Heart right ventricle (tissue), 16 donors: ENCODE measurements at regions not wholly inside any gene's neighbourhood (a gene's known extent, or its start where the extent isn't known, plus 50 kb on each side); places are given as distances from the start of the nearest gene placed in this dataset.

ENCODE experiments used
- ATAC-seq, 8 donors: fragments of 200-7000 bp; cut with Tn5 transposase; one replicate each; pipeline ENCODE4 v1.9.1; 2020; ENCODE audit warnings: mild to moderate bottlenecking in 8 of 8, moderate library complexity in 8 of 8, moderate number of reproducible peaks in 1 of 8
- DNase-seq, 2 donors: peaks; one replicate each; pipeline ENCODE4 v3.0.0-alpha.2; 2020
- H3K27ac ChIP-seq, 10 donors: fragments of 200-600 bp; sonication (generic) in 2 of 10; one replicate each; pipeline versions ENCODE4 v1.5.0 to v1.8.0; 2020 to 2022; ENCODE audit warnings: mild to moderate bottlenecking in 3 of 10
- H3K27me3 ChIP-seq, 7 donors: fragments of 200-600 bp; one replicate each; pipeline ENCODE4 v1.8.0; 2021 to 2022; ENCODE audit warnings: mild to moderate bottlenecking in 2 of 7
- H3K36me3 ChIP-seq, 9 donors: fragments of 200-600 bp; sonication (generic) in 1 of 9; one replicate each; pipeline versions ENCODE4 v1.5.0 to v1.8.0; 2020 to 2022; ENCODE audit warnings: mild to moderate bottlenecking in 2 of 9
- H3K4me1 ChIP-seq, 9 donors: fragments of 200-600 bp; sonication (generic) in 1 of 9; one replicate each; pipeline versions ENCODE4 v1.5.0 to v1.8.0; 2020 to 2022; ENCODE audit warnings: mild to moderate bottlenecking in 4 of 9
- H3K4me3 ChIP-seq, 10 donors: fragments of 200-600 bp; sonication (generic) in 2 of 10; one replicate each; pipeline versions ENCODE4 v1.5.0 to v1.8.0; 2020 to 2022; ENCODE audit warnings: mild to moderate bottlenecking in 7 of 10, moderate library complexity in 2 of 10
- H3K9me3 ChIP-seq, 11 donors: fragments of 200-600 bp in 10 of 11; sonication (generic) in 2 of 11; one replicate each; pipeline versions ENCODE4 v1.5.0 to v1.8.0; 2013 to 2022; ENCODE audit warnings: mild to moderate bottlenecking in 2 of 11, control low read depth in 1 of 11, moderate library complexity in 1 of 11
- CTCF ChIP-seq, 9 donors: fragments of 200-600 bp; sonication (generic) in 2 of 9; IDR thresholded peaks; one replicate each; pipeline versions ENCODE4 v1.5.0 to v1.8.0; 2021 to 2022; ENCODE audit warnings: antibody characterized with exemption in 9 of 9, mild to moderate bottlenecking in 5 of 9, moderate library complexity in 1 of 9
- WGBS, 2 donors: extraction: QIAGEN DNeasy Blood & Tissue Kit; methylation state at CpG; one replicate each; pipeline ENCODE4 v1.1.7; 2013; ENCODE audit warnings: inconsistent platforms in 1 of 2; 5-methylcytosine and 5-hydroxymethylcytosine counted together
- intact Hi-C, 10 donors: fragments of 100-400 bp; cut with DNase I; formaldehyde crosslinking; loops; one replicate each; pipeline versions ENCODE4 v1.11.1 to v1.14.2; 2022
- donor health status: Arrhythmogenic right ventricular cardiomyopathy.
- donor health status: ischemic (EF 13 %, LVEDD 7.1; RV severe dilation, severe dysfunction).
- donor health status: healthy with polysubstance abuse.
- donor health status: DM: no; HTN: yes; CAD: no.
- donor health status: DM: no; HTN: no; CAD: no.
- donor health status: ischemic (EF 25% LVEDD 6.9; RV normal size, moderate dysfunction).
- donor health status: ischemic (EF 25% LVEDD 5.7; RV mildly dilated, moderate dysfunction).
- donor health status: healthy.
- donor health status: DM: yes; HTN: yes; CAD: no.
- donor health status: Ischemic cardiomyopathy.
- donor health status: ischemic (EF 35%, LVEDD 5.7; RV mildly dilated, moderate dysfunction).
- donor health status: nonischemic (EF 11% LVEDD 7.7; RV severe dilation, severe dysfunction).
- donor health status: DM: yes; HTN: yes; CAD: no.
- donor health status: PGD.
- donor health status: ischemic (EF 29% LVEDD 5.4; RV normal size, mild dysfunction).
- donor health status: nonischemic (EF 23%, LVEDD 6.1; RV moderate dilation, normal function).

GRCh38 chr2:189372688-189373257 lies 68.5 kb upstream of the WDR75 start:
- Histone ChIP-seq H3K36me3 (no peaks in the 10 kb centered on the region), H3K9me3 (peaks cover 0 to 5% (median 0%) of the 10 kb centered on the region in 11 donors), H3K27ac (no peak overlapping the region), H3K4me1 (no peaks in the 10 kb centered on the region), H3K4me3 (no peak overlapping the region), H3K27me3 (no peaks in the 10 kb centered on the region)
- TF ChIP-seq CTCF (IDR thresholded peaks at IDR 0.05) = no peak
- ATAC-seq = no peak
- intact Hi-C loops = no loop called here
- 58 to 70% methylated on average over 1 of the region's 1 CpG for WGBS, 2 donors
- no peak for DNase-seq

DNA sequence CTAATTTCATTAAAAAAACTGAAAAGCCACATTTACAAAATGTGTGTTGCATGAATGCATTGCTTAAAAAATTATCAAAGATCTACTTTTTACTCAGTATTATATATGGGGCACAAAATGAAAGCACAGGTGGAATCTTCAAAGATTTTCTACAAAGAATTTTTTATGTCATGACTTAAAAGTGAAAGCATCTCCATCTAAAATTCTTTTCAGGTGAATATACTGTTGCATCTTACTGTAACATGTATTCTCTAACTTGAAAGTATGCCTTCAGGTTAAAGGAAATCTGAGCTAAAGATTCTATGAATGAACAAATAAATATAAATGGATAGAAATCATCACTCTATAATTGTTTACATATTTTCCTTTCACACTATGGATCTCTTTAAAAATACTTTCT lies 66.8 kb upstream of the WDR75 start:
- Histone ChIP-seq H3K27me3 (no peaks in the 10 kb centered on the region), H3K9me3 (peaks cover 0 to 5% (median 0%) of the 10 kb centered on the region in 11 donors), H3K4me3 (no peak overlapping the region), H3K4me1 (no peaks in the 10 kb centered on the region), H3K27ac (no peak overlapping the region), H3K36me3 (no peaks in the 10 kb centered on the region)
- no peak for ATAC-seq
- TF ChIP-seq CTCF (IDR thresholded peaks at IDR 0.05) = no peak
- DNase-seq = no peak
- intact Hi-C loops = no loop called here

DNA sequence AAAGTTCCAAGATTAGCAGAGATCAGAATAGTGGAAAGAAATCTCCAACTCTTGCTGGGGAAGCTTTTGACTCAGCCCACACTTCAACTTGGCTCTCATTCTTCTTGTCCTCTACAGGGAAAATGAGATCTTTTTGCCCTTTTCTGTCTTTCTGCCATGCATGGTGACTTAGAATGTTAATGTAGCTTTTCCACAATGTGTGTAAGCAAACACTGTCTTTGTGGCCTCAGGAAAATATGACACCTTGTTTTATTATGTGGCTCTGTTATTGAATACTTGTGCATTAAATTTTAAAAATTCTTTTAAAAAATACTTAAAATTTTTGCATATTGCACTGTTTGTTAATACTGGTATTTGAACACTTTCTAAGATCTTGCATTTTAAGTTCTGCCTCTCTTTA lies 65.4 kb upstream of the WDR75 start:
- DNase-seq = no peak
- ATAC-seq = no peak
- Histone ChIP-seq H3K36me3 (no peaks in the 10 kb centered on the region), H3K4me1 (no peaks in the 10 kb centered on the region), H3K4me3 (no peak overlapping the region), H3K27me3 (no peaks in the 10 kb centered on the region), H3K27ac (no peak overlapping the region), H3K9me3 (peaks cover 0 to 5% (median 0%) of the 10 kb centered on the region in 11 donors)
- TF ChIP-seq CTCF (IDR thresholded peaks at IDR 0.05) = no peak
- intact Hi-C loops = no loop called here

- intact Hi-C loops = no loop called here
- WGBS, 2 donors = 42 to 45% methylated on average over 2 of the region's 2 CpGs
- H3K4me1 ChIP-seq = no peaks in the 10 kb centered on the region
- no peaks in the 10 kb centered on the region for H3K36me3 ChIP-seq
- no peak for TF ChIP-seq CTCF (IDR thresholded peaks at IDR 0.05)
- no peaks in the 10 kb centered on the region for H3K27me3 ChIP-seq
- ATAC-seq = no peak
- H3K27ac ChIP-seq = no peak overlapping the region
- H3K9me3 ChIP-seq = no peaks in the 10 kb centered on the region
- DNase-seq = no peak
- no peak overlapping the region for H3K4me3 ChIP-seq
Measured at GRCh38 chr2:189379287-189379630, 62.0 kb upstream of the WDR75 start.
